Lower leg skin (tissue), 3 donors: ENCODE measurements at regions not wholly inside any gene's neighbourhood (a gene's known extent, or its start where the extent isn't known, plus 50 kb on each side); places are given as distances from the start of the nearest gene placed in this dataset.

Source experiments
- POLR2A ChIP-seq, 2 donors: fragments of 450-650 bp; IDR thresholded peaks; one replicate each; pipeline ENCODE4 v1.6.1; 2016 to 2017; ENCODE audit warnings: antibody characterized with exemption in 2 of 2, mild to moderate bottlenecking in 1 of 2, moderate library complexity in 1 of 2
- TF ChIP-seq, protein P1 (sequence below), 3 donors: fragments of 450-650 bp; IDR thresholded peaks; one replicate each; pipeline ENCODE4 v1.5.1; 2016; ENCODE audit warnings: antibody characterized with exemption in 3 of 3, mild to moderate bottlenecking in 3 of 3, moderate library complexity in 2 of 3

DNA sequence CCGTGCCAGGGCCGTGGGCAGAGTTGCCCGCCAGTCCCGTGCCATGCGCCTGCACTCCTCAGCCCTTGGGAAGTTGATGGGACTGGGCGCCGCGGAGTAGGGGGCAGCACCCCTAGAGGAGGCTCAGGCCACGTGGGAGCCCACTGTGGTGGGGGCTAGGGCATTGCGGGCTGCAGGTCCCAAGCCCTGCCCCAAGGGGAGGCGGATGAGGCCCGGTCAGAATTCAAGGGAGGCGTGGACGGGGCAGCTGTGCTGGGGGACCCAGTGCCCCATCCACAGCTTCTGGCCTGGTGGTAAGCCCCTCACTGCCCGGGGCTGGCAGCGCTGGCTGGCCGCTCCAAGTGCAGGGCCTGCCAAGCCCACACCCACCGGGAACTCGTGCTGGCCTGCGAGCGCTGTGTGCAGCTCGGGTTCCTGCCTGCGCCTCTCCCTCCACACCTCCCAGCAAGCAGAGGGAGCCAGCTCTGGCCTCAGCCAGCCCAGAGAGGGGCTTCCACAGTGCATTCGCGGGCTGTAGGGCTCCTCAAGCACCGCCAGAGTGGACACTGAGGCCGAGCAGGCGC lies 317.8 kb downstream of the HAO1 start:
- TF ChIP-seq, protein P1, sequence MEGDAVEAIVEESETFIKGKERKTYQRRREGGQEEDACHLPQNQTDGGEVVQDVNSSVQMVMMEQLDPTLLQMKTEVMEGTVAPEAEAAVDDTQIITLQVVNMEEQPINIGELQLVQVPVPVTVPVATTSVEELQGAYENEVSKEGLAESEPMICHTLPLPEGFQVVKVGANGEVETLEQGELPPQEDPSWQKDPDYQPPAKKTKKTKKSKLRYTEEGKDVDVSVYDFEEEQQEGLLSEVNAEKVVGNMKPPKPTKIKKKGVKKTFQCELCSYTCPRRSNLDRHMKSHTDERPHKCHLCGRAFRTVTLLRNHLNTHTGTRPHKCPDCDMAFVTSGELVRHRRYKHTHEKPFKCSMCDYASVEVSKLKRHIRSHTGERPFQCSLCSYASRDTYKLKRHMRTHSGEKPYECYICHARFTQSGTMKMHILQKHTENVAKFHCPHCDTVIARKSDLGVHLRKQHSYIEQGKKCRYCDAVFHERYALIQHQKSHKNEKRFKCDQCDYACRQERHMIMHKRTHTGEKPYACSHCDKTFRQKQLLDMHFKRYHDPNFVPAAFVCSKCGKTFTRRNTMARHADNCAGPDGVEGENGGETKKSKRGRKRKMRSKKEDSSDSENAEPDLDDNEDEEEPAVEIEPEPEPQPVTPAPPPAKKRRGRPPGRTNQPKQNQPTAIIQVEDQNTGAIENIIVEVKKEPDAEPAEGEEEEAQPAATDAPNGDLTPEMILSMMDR (IDR thresholded peaks at IDR 0.05) = no peak
- TF ChIP-seq POLR2A (IDR thresholded peaks at IDR 0.05) = no peak
